ENCODE measurements at regions not wholly inside any gene's neighbourhood (a gene's known extent, or its start where the extent isn't known, plus 50 kb on each side); places are given as distances from the start of the nearest gene placed in this dataset.

- no peak overlapping the region for H3K27ac Mint-ChIP-seq
- H3K36me3 Mint-ChIP-seq: no peaks in the 10 kb centered on the region
- H3K27me3 Mint-ChIP-seq: peaks cover 5% of the 10 kb centered on the region
- no peak for ATAC-seq (ENCODE audit: low read depth)
- DNase-seq: no peak
- no peak overlapping the region for H3K4me3 Mint-ChIP-seq
- POLR2A ChIA-PET: no interaction called here
- H3K9me3 Mint-ChIP-seq: no peaks in the 10 kb centered on the region
- no peaks in the 10 kb centered on the region for H3K4me1 Mint-ChIP-seq
These were observed 128.1 kb upstream of the CCL2 start for GRCh38 chr17:34126965-34127364.

- no peaks in the 10 kb centered on the region for H3K4me1 Mint-ChIP-seq
- ATAC-seq (ENCODE audit: low read depth): no peak
- peaks cover 6% of the 10 kb centered on the region for H3K27me3 Mint-ChIP-seq
- no peaks in the 10 kb centered on the region for H3K36me3 Mint-ChIP-seq
- DNase-seq: no peak
- POLR2A ChIA-PET: no interaction called here
- H3K4me3 Mint-ChIP-seq: no peak overlapping the region
- no peak overlapping the region for H3K27ac Mint-ChIP-seq
- H3K9me3 Mint-ChIP-seq: no peaks in the 10 kb centered on the region
These were observed 124.5 kb upstream of the CCL2 start for GRCh38 chr17:34130544-34130943.

GRCh38 chr17:34131386-34131785, 123.7 kb upstream of the CCL2 start:
- POLR2A ChIA-PET: no interaction called here
- Mint-ChIP-seq H3K9me3 (no peaks in the 10 kb centered on the region), H3K27me3 (peaks cover 11% of the 10 kb centered on the region), H3K4me3 (no peak overlapping the region), H3K27ac (no peak overlapping the region), H3K4me1 (no peaks in the 10 kb centered on the region), H3K36me3 (no peaks in the 10 kb centered on the region)
- ATAC-seq (ENCODE audit: low read depth) (no peak), DNase-seq (no peak)

- no peak for ATAC-seq (ENCODE audit: low read depth)
- Mint-ChIP-seq H3K9me3 (no peaks in the 10 kb centered on the region), H3K27ac (no peak overlapping the region), H3K36me3 (no peaks in the 10 kb centered on the region), H3K4me1 (no peaks in the 10 kb centered on the region), H3K27me3 (peaks cover 6% of the 10 kb centered on the region), H3K4me3 (no peak overlapping the region)
- no peak for DNase-seq
- POLR2A ChIA-PET: no interaction called here
These were observed 121.7 kb upstream of the CCL2 start for GRCh38 chr17:34133350-34133749.

GRCh38 chr17:34135841-34136240, 119.2 kb upstream of the CCL2 start:
- POLR2A ChIA-PET: no interaction called here
- no peaks in the 10 kb centered on the region for H3K4me1 Mint-ChIP-seq
- no peak overlapping the region for H3K27ac Mint-ChIP-seq

GRCh38 chr17:34140006-34140405, 115.1 kb upstream of the CCL2 start:
- Mint-ChIP-seq H3K27ac (no peak overlapping the region), H3K9me3 (no peaks in the 10 kb centered on the region), H3K4me1 (no peaks in the 10 kb centered on the region), H3K4me3 (no peak overlapping the region), H3K27me3 (peaks cover 22% of the 10 kb centered on the region), H3K36me3 (no peaks in the 10 kb centered on the region)
- ATAC-seq (ENCODE audit: low read depth): no peak
- DNase-seq: no peak
- POLR2A ChIA-PET: no interaction called here

More at GRCh38 chr17:34135841-34136240, 119.2 kb upstream of the CCL2 start:
- ATAC-seq (ENCODE audit: low read depth): no peak
- no peak overlapping the region for H3K4me3 Mint-ChIP-seq
- no peak for DNase-seq
- H3K36me3 Mint-ChIP-seq: no peaks in the 10 kb centered on the region
- H3K27me3 Mint-ChIP-seq: peaks cover 19% of the 10 kb centered on the region
- H3K9me3 Mint-ChIP-seq: no peaks in the 10 kb centered on the region

GRCh38 chr17:34141590-34141989, 113.5 kb upstream of the CCL2 start:
- ATAC-seq (ENCODE audit: low read depth) (no peak), DNase-seq (no peak)
- no peaks in the 10 kb centered on the region for H3K4me1 Mint-ChIP-seq
- no peak overlapping the region for H3K27ac Mint-ChIP-seq
- no peaks in the 10 kb centered on the region for H3K9me3 Mint-ChIP-seq
- no peaks in the 10 kb centered on the region for H3K36me3 Mint-ChIP-seq
- peaks cover 18% of the 10 kb centered on the region for H3K27me3 Mint-ChIP-seq
- POLR2A ChIA-PET: no interaction called here
- no peak overlapping the region for H3K4me3 Mint-ChIP-seq

GRCh38 chr17:34143430-34143829, 111.7 kb upstream of the CCL2 start:
- H3K9me3 Mint-ChIP-seq: no peaks in the 10 kb centered on the region
- DNase-seq: no peak
- no peak overlapping the region for H3K27ac Mint-ChIP-seq
- no peak overlapping the region for H3K4me3 Mint-ChIP-seq
- no peak for ATAC-seq (ENCODE audit: low read depth)
- H3K4me1 Mint-ChIP-seq: no peaks in the 10 kb centered on the region
- no peaks in the 10 kb centered on the region for H3K36me3 Mint-ChIP-seq
- POLR2A ChIA-PET: no interaction called here
- peaks cover 17% of the 10 kb centered on the region for H3K27me3 Mint-ChIP-seq

- Mint-ChIP-seq H3K4me3 (no peak overlapping the region), H3K27me3 (peaks cover 6% of the 10 kb centered on the region), H3K4me1 (no peaks in the 10 kb centered on the region), H3K27ac (no peak overlapping the region), H3K9me3 (no peaks in the 10 kb centered on the region), H3K36me3 (no peaks in the 10 kb centered on the region)
- ATAC-seq (ENCODE audit: low read depth): peak; percentile 58
- DNase-seq: peak; percentile 69
- POLR2A ChIA-PET: no interaction called here
These were observed 108.5 kb upstream of the CCL2 start for GRCh38 chr17:34146440-34147043.

GRCh38 chr17:34151102-34151501, 104.0 kb upstream of the CCL2 start:
- H3K9me3 Mint-ChIP-seq: no peaks in the 10 kb centered on the region
- POLR2A ChIA-PET: no interaction called here
- no peak for DNase-seq
- no peaks in the 10 kb centered on the region for H3K36me3 Mint-ChIP-seq
- no peak for ATAC-seq (ENCODE audit: low read depth)
- no peak overlapping the region for H3K4me3 Mint-ChIP-seq
- H3K27ac Mint-ChIP-seq: no peak overlapping the region
- H3K27me3 Mint-ChIP-seq: peaks cover 30% of the 10 kb centered on the region
- peaks cover 13% of the 10 kb centered on the region for H3K4me1 Mint-ChIP-seq

GRCh38 chr17:34153991-34154390, 101.1 kb upstream of the CCL2 start:
- H3K4me1 Mint-ChIP-seq: peaks cover 16% of the 10 kb centered on the region
- DNase-seq (no peak), ATAC-seq (ENCODE audit: low read depth) (no peak)
- peaks cover 1% of the 10 kb centered on the region for H3K9me3 Mint-ChIP-seq
- no peaks in the 10 kb centered on the region for H3K36me3 Mint-ChIP-seq
- no peak overlapping the region for H3K4me3 Mint-ChIP-seq
- H3K27me3 Mint-ChIP-seq: peaks cover 55% of the 10 kb centered on the region
- POLR2A ChIA-PET: no interaction called here
- no peak overlapping the region for H3K27ac Mint-ChIP-seq

GRCh38 chr17:34154961-34155730, 99.9 kb upstream of the CCL2 start:
- DNase-seq: no peak
- Mint-ChIP-seq H3K4me3 (peak overlapping the region; percentile 11), H3K27me3 (peaks cover 55% of the 10 kb centered on the region), H3K9me3 (peaks cover 1% of the 10 kb centered on the region), H3K4me1 (peaks cover 16% of the 10 kb centered on the region), H3K36me3 (no peaks in the 10 kb centered on the region), H3K27ac (no peak overlapping the region)
- POLR2A ChIA-PET: no interaction called here
- peak; percentile 52 for ATAC-seq (ENCODE audit: low read depth)

GRCh38 chr17:34155947-34156346, 99.1 kb upstream of the CCL2 start:
- Mint-ChIP-seq H3K27ac (no peak overlapping the region), H3K9me3 (peaks cover 1% of the 10 kb centered on the region), H3K36me3 (no peaks in the 10 kb centered on the region), H3K27me3 (peaks cover 55% of the 10 kb centered on the region), H3K4me1 (peaks cover 16% of the 10 kb centered on the region), H3K4me3 (no peak overlapping the region)
- ATAC-seq (ENCODE audit: low read depth): no peak
- DNase-seq: no peak
- POLR2A ChIA-PET: no interaction called here

- DNase-seq (no peak), ATAC-seq (ENCODE audit: low read depth) (no peak)
- POLR2A ChIA-PET: no interaction called here
- no peaks in the 10 kb centered on the region for H3K36me3 Mint-ChIP-seq
- no peak overlapping the region for H3K4me3 Mint-ChIP-seq
- peaks cover 1% of the 10 kb centered on the region for H3K9me3 Mint-ChIP-seq
- peaks cover 16% of the 10 kb centered on the region for H3K4me1 Mint-ChIP-seq
- H3K27ac Mint-ChIP-seq: no peak overlapping the region
- peaks cover 56% of the 10 kb centered on the region for H3K27me3 Mint-ChIP-seq
These were observed 98.7 kb upstream of the CCL2 start for GRCh38 chr17:34156401-34156740.
